ENCODE measurements at regions not wholly inside any gene's neighbourhood (a gene's known extent, or its start where the extent isn't known, plus 50 kb on each side); places are given as distances from the start of the nearest gene placed in this dataset.
"Not testable (repeated sequence)": the region's sequence is repeated elsewhere in the genome, so short reads cannot be mapped to it uniquely, and the experiment has no call there.

GRCh38 chr2:149754722-149755121, 167.1 kb upstream of the MMADHC start:
- not testable (repeated sequence) for TF ChIP-seq POLR2AphosphoS5 (IDR thresholded peaks at IDR 0.05); CTCF (IDR thresholded peaks at IDR 0.05 in 8 of 11, conservative IDR thresholded peaks at IDR 0.05 in 3 of 11); POLR2A (IDR thresholded peaks at IDR 0.05)

All from spleen (tissue), 7 donors.